AML-193 (cell line): ENCODE measurements at regions not wholly inside any gene's neighbourhood (a gene's known extent, or its start where the extent isn't known, plus 50 kb on each side); places are given as distances from the start of the nearest gene placed in this dataset.
"Not testable (repeated sequence)": the region's sequence is repeated elsewhere in the genome, so short reads cannot be mapped to it uniquely, and the experiment has no call there.

Experiments
- DNase-seq, 2 experiments: peaks; one replicate each; lab custom pipeline; 2025; lab: John Stamatoyannopoulos, UW

DNA sequence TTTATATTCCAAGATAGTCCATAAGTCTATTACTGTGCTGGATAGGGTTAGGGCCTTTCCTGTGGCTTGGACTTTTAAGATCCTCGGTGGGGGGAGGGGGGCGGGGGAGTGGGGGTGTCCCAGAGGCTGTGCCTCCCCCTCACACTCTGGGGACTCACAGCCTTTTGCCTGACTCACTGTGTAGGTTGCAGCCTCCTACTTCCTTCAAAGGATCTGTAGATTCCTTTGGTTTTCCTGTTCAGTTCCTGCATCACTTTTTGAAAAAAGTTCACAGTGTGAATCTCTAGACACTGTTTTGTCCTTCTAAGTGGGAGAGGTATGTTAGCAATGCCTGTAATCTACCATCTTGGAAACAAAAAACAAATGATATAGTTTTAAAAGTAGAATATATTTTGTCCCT, 999.9 kb downstream of the GLUD2 start:
- no peak for DNase-seq

DNA sequence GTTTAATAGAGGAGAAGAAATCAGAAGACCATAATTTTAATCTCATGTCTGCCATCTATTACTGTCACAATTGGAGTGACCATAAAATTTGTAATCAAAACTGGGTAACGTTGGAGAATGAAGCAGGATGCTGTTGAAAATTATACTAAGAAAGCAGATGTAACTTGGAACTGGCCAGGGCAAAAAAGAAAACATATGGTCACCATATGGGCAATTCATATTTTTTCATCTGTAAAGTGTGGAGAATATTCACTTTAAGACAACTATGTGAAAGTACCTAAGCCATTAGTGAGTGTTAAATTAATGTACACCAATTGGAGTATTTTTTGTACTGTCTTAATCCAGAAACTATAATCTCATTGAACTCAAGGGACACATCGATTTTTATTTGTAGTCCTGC, 1008.0 kb downstream of the GLUD2 start:
- no peak for DNase-seq

- no peak for DNase-seq
Observed at GRCh38 chrX:122055979-122056715, 1008.7 kb downstream of the GLUD2 start.

GRCh38 chrX:122076241-122076640, 1028.8 kb downstream of the GLUD2 start:
- no peak for DNase-seq

DNA sequence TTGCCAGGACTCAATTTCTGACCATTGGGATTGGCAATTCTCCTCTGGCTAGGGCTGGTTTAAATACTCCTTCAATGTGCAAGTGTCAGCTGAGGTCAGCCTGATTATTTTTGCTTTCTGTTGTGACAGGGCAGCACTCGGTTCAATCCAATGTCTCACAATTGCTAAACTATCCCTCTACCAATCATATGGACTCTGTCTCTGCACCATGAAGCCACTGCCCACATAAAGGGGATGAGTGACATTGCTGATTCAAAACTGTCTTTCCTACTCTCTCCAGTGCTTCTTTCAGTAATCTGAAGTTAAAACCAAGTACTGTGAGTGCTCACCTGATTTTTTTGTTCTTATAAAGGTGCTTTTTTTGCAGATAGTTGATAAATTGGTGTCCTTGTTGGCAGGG, 1030.7 kb downstream of the GLUD2 start:
- no peak for DNase-seq

GRCh38 chrX:122087341-122087740, 1039.9 kb downstream of the GLUD2 start:
- DNase-seq = no peak

DNA sequence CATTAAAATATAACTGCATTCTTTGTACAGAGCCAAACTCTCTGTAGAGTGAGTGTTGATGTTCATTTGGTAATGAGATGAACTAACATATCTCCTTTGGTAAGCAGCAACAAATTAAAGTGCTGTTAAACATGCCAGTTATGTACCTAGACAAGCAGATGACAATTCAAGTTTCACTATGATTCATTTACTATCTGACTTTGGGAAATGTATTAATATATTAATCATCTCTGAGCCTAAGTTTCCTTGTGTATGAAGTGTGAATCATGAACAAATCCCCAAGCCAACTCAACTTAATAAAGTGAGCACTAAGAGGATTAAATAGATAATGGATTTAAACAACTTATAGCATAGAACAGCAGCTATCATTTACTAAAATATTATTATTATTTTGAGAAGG, 1044.2 kb downstream of the GLUD2 start:
- DNase-seq = no peak

GRCh38 chrX:122092360-122092759, 1045.0 kb downstream of the GLUD2 start:
- DNase-seq = no peak

DNA sequence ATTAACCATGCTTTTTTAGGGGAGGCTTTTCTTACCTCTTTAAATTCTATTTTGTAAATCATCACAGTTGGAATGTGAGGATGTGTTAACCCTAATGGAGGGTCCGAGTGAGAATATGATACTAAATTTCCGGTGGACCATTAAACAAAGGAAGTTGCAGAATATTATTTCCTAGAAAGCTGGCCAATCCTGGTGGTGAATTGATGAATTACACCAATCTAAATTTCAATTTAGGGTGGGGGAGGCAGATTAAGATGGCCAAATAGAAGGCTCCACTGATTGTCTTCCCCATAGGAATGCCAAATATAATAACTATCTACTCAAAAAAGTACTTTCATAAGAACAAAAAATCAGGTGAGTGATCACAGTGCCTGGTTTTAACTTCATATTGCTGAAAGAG, 1045.6 kb downstream of the GLUD2 start:
- no peak for DNase-seq

DNA sequence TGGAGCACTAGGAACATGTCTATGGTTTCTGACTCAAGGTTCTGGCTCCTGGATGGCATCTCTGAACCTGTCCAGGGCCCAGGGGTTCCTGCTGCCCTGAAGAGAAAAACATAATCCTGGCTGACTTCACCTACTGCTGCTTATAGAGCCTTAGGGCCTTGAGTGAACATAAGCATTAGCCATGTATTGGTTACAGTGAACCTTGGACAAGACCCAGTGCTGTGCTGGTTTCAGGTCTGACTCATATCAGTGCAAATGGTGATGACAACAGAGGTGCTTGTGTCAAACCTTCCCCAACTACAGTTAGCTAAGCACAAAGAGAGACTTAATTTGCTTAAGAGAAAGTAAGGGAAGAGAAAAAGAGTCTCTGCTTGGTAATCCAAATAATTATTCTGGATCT, 1047.2 kb downstream of the GLUD2 start:
- DNase-seq = no peak

DNA sequence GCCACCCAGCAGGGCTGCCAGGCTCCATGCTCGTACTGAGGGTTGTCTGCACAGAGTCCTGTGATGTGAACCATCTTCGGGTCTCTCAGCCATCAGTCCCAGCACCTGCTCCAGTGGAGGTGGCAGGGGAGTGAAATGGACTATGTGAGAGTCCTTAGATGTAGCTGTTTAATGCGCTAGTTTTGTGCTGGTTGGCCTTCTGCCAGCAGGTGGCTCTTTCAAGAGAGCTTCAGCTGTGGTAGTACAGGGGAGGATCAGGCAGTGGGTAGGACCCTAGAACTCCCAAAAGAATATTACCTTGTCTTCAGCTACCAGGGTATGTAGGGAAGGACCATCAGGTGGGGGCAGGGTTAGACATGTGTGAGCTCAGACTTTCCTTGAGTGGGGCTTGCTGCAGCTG, 1066.0 kb downstream of the GLUD2 start:
- no peak for DNase-seq

DNA sequence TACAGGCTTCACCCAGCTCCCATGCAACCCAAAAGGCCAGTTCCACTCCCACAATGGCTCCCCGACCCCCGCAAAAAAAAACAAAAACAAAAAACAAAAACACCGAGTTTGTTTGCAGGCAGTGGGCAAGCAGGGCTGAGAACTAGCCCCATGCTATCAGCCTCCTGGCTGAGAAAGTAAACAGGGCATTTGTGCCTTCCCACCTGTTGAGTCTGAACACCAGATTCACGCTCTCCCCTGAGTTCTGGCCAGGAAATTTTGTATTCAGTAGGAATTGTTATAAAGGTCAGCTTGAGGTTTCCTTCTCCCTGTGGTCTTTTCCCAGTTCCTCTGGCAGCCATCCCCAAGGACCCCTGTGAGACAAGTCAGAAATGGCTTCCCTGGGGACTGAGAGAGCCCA, 1066.5 kb downstream of the GLUD2 start:
- no peak for DNase-seq

DNA sequence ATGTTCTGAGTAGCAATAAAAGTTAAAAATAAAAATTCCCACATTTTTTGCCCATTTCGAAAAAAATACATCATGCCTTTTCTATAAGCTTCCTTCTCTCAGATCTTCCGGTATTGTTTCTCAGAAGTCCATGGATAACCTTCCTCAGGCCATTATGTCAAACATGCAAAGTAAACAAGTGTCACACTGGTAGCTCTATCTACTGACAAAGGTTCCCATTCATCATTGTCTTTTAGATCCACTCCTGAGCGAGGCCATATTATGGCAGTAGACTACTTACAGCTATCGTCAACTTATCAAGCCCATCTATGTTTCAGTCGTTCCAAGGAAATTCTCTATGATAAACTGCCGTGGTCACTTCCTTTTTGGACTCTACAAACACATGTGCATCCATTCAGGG, 1068.2 kb downstream of the GLUD2 start:
- no peak for DNase-seq

- no peak for DNase-seq
Observed at GRCh38 chrX:122119361-122119760, 1064.7 kb upstream of the GRIA3 start.

- DNase-seq = no peak
Observed at GRCh38 chrX:122122274-122122673, 1061.8 kb upstream of the GRIA3 start.

DNA sequence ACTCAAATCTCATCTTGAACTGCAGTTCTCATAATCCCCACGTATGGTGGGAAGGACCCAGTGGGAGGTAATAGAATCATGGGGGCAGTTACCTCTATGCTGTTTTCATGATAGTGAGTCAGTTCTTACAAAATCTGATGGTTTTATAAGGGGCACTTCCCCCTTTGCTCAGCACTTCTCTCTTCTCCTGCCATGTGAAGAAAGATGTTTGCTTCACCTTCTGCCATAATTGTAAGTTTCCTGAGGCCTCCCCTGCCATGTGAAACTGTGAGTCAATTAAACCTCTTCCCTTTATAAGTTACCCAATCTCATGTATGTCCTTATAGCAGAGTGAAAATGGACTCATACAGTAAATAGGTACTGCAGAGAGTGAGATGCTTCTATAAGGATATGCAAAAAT, 1050.6 kb upstream of the GRIA3 start:
- no peak for DNase-seq

- no peak for DNase-seq
Observed at GRCh38 chrX:122134291-122134690, 1049.8 kb upstream of the GRIA3 start.

DNA sequence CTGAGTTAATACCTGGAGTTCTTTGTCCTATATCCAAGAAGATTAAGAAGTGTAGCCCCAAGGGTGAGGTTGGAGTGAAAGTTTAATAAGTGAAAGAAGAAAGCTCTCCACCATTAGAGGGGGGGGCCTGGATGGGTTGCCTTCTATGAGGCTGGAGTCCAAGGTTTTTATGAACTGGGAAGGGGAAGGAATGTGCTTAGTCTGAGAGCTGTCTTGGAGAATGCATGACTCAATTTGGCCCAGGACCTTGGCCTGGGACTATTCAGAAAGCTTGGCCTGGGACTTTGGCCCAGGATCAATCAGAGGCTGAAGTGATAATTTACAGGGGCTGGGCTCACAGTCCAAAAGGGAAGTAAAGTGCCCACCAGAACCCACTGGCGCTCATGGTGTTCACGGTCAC, 1049.0 kb upstream of the GRIA3 start:
- DNase-seq = no peak

DNA sequence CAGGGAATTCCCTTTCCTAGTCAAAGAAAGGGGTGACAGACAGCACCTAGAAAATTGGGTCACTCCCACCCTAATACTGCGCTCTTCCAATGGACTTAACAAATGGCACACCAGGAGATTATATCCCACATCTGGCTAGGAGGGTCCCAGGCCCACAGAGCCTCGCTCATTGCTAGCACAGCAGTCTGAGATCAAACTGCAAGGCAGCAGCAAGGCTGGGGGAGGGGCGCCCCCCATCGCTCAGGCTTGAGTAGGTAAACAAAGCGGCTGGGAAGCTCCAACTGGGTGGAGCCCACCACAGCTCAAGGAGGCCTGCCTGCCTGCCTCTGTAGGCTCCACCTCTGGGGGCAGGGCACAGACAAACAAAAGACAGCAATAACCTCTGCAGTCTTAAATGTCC, 1043.9 kb upstream of the GRIA3 start:
- DNase-seq = not testable (repeated sequence)

DNA sequence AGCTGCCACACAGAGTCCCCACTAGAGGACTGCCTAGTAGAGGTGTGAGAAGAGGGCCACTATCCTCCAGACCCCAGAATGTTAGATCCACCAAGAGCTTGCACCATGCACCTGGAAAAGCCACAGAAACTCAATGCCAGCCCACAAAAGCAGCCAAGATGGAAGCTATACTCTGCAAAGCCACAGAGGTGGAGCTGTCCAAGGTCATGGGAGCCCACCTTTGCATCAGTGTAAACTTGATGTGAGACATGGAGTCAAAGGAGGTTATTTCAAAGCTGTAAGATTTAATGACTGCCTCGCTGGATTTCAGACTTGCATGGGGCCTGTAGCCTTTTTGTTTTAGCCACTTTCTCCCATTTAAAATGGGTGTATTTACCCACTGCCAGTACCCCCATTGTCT, 1030.1 kb upstream of the GRIA3 start:
- no peak for DNase-seq

- no peak for DNase-seq
Observed at GRCh38 chrX:122168241-122168640, 1015.8 kb upstream of the GRIA3 start.

GRCh38 chrX:122184791-122185190, 999.3 kb upstream of the GRIA3 start:
- DNase-seq = no peak

- DNase-seq = no peak
Observed at GRCh38 chrX:122187069-122187713, 996.9 kb upstream of the GRIA3 start.

DNA sequence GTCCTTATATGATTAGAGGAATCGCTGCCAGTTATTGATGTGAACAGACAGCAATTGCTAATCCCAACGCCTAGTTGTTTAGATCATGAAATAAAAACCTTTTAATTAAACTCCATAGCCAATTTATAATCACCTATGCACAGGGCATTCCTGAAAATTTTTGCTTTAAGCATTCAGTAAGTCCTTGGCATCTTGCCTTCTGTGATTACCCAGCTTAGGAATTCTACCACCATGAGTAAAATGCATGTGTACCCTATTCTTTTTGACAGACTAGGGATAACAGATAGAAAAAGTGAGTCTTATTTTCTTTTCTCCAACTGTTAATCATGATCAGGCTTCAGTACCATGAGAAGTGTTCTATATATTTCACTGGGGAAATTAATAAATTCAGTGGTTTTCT, 995.3 kb upstream of the GRIA3 start:
- DNase-seq = no peak
